ENCODE measurements at regions not wholly inside any gene's neighbourhood (a gene's known extent, or its start where the extent isn't known, plus 50 kb on each side); places are given as distances from the start of the nearest gene placed in this dataset.

- TF ChIP-seq CTCF (conservative IDR thresholded peaks at IDR 0.05; ENCODE audit: low read depth, low read length) (no peak), EZH2phosphoT487 (IDR thresholded peaks at IDR 0.05; ENCODE audit: borderline replicate concordance, low read length) (no peak)
Measured at GRCh38 chr22:47332246-47332980, 570.0 kb downstream of the TBC1D22A start.

Data from PC-3 (cell line).